Activated T-cell treated with anti-CD3 and anti-CD28 coated beads for 1 hour (primary cell): ENCODE measurements at regions not wholly inside any gene's neighbourhood (a gene's known extent, or its start where the extent isn't known, plus 50 kb on each side); places are given as distances from the start of the nearest gene placed in this dataset.
"Not testable (repeated sequence)": the region's sequence is repeated elsewhere in the genome, so short reads cannot be mapped to it uniquely, and the experiment has no call there.

Source experiments
- DNase-seq: peaks from one replicate; pipeline ENCODE4 v3.0.0-alpha.2; 2020; ENCODE audit warnings: low read depth

GRCh38 chr7:56219017-56219416 lies 102.8 kb upstream of the NUPR2 start:
- DNase-seq = no peak

- DNase-seq = no peak
These were observed 102.3 kb upstream of the NUPR2 start for GRCh38 chr7:56218510-56218909.

- DNase-seq = no peak
These were observed 97.4 kb upstream of the NUPR2 start for GRCh38 chr7:56213574-56213973.

GRCh38 chr7:56206420-56206819 lies 90.2 kb upstream of the NUPR2 start:
- DNase-seq = no peak

- DNase-seq = no peak
These were observed 83.4 kb upstream of the NUPR2 start for GRCh38 chr7:56199639-56200038.

- DNase-seq = not testable (repeated sequence)
These were observed 80.0 kb upstream of the NUPR2 start for GRCh38 chr7:56196195-56196594.

GRCh38 chr7:56188823-56189346 lies 72.7 kb upstream of the NUPR2 start:
- no peak for DNase-seq

GRCh38 chr7:56188376-56188775 lies 72.2 kb upstream of the NUPR2 start:
- no peak for DNase-seq

- DNase-seq = no peak
These were observed 64.8 kb upstream of the NUPR2 start for GRCh38 chr7:56181010-56181409.

GRCh38 chr7:56175771-56176170 lies 59.6 kb upstream of the NUPR2 start:
- DNase-seq = no peak

GRCh38 chr7:56174875-56175760 lies 58.9 kb upstream of the NUPR2 start:
- DNase-seq = no peak

- no peak for DNase-seq
These were observed 58.2 kb upstream of the NUPR2 start for GRCh38 chr7:56174346-56174874.
